ENCODE measurements at regions not wholly inside any gene's neighbourhood (a gene's known extent, or its start where the extent isn't known, plus 50 kb on each side); places are given as distances from the start of the nearest gene placed in this dataset.
"Not testable (repeated sequence)": the region's sequence is repeated elsewhere in the genome, so short reads cannot be mapped to it uniquely, and the experiment has no call there.

GRCh38 chr18:10143596-10143995, 229.8 kb downstream of the VAPA start:
- no peak for DNase-seq

DNA sequence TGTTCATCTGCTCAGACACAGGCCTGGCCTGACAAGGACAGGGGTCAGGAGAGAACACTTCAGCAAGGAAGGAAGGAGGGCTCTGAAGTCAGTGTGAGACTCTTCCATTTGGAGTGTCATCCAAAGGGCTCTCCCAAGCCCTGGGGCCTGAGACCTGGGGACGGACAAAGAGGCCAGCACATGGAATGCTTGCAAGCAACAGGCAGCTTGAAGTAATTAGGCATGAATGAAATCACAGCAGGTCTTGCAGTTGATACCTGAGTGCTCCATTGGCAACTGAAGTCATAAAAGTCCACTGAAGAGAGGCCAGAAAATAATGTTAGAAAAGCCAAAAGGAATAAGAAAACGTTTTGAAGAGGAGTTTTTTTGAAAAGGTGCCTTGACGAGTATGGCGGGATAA, 231.7 kb downstream of the VAPA start:
- DNase-seq = no peak

- no peak for DNase-seq
Measured at GRCh38 chr18:10147226-10147625, 233.4 kb downstream of the VAPA start.

GRCh38 chr18:10147752-10148151, 233.9 kb downstream of the VAPA start:
- DNase-seq = no peak

- no peak for DNase-seq
Measured at GRCh38 chr18:10148189-10148929, 234.5 kb downstream of the VAPA start.

DNA sequence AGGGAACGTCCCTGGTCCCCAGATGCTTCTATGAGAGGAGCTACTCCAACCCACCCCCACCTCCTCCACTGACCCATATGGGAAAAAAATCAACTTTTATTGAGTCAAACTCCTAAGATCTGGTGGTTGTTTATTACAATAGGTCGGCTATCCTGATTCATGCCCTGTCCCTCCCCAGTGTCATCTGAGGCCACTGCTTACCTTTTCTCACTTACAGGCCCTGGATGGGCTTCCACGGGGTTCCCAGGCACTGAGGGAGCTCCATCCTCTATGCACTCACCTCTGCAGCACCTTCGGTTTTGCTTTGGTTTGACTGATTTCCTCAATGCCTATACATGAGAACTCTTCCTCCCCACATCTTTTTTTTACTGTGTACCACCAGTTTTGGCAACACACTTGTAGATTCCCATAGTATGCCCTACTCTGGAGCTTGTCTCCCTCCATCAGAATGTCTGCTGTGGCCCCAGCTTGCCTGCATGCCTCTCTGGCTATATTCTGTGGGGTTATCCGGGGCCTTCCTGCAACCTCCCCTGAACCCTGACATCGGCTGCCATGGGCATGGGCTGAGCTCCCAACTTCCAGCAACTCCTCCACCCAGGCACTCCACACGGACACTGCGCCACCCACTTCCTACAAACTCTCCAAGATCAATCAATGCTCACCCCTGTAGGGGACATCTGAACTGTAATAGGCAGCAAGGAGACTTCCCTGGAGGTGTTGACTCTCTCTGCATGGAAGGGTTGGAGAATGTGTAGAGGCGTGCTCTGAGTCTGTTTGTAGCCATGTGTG, 236.1 kb downstream of the VAPA start:
- DNase-seq = no peak

- not testable (repeated sequence) for DNase-seq
Measured at GRCh38 chr18:10150576-10150975, 236.8 kb downstream of the VAPA start.

- DNase-seq = no peak
Measured at GRCh38 chr18:10152475-10152874, 238.7 kb downstream of the VAPA start.

DNA sequence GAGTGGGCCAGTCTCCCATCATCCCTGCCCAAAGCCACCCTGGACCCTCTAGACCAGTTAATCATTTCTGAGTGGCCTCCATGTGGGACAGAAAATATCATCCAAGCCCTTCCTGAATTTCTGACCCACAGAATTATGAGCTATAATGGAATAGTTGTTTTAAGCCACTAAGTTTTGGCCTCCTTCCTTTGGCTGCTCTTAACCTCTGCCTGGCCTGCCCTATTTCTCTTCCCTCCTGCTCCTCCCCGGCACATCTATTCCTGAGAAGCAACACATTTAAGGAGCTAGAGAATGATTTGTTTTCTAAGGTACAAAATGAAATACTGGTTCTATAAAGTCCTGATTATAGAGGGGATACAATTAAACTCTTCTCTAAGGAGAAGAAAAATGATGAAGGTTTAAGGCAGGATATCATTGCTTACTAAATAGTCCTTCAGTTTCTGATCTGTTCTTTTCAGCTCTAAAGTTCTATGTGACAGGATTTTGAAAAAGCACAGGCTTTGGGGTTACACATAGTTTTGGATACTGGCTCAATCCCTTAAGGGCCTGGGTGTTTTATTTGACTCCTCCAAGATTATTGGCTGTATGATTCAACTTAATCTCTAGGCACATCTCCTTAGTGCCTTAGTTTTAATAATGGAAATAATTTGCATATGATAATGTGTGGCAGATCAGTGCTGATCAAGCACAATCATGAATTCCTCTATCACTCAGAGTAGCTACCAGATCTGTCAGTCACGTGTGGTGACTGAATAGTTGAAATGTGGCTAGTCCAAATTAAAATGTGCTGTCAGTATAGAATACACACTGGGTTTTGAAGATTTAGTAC, 240.3 kb downstream of the VAPA start:
- no peak for DNase-seq

DNA sequence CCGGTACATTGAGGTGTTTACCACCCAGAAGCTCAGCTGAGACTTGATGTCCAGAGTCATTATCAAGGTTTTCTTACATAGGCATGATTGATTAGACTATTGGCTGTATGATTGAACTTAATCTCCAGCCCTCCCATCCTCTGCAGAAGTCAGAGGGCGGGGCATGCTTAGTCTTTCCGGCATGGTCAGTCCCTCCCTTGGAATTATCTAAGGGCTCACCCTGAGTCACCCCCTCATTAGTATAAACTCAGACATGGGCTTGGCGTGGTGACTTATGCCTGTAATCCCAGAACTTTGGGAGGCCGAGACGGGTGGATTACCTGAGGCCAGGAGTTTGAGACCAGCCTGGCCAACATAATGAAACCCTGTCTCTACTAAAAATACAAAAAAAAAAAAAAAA, 243.9 kb downstream of the VAPA start:
- DNase-seq = no peak

DNA sequence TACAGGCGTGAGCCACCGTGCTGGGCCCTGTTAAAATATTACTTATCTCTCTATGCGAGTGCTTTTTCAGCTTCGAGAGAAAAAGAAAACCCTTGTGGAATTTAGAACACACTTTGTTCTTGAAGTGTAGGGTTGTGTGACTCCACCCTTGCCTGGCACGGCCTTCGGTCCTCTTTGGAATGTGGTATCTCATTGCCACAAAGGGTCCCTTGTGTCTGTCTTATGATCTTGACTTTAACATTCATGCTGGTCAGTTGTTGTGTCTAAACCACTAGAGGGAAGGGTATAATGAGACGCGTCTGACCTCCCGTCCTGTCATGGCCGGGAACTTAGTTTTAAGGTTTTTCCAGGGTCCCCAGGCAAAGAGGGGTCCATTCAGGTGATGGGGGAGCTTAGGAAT, 246.4 kb downstream of the VAPA start:
- no peak for DNase-seq

GRCh38 chr18:10161315-10161714, 247.5 kb downstream of the VAPA start:
- no peak for DNase-seq

DNA sequence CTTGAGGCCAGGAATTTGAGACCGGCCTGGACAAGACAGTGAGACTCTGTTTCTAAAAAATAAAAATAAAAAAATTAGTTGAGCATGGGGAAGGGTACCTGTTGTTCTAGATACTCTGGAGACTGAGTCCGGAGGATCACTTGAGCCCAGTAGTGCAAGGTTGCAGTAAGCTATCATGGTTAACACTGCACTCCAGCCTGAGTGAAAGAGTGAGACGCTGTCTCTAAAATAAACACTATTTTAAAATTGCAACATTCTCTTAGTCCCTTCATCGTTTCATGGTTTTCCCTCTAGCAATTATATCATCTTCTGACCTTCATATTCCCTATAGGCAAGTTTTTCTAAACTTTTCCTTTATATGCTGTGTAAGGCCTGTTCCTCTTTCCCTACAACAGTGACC, 248.5 kb downstream of the VAPA start:
- no peak for DNase-seq

GRCh38 chr18:10164271-10165071, 250.7 kb downstream of the VAPA start:
- DNase-seq = peak in 1 of 2 experiments; percentile 64

- no peak for DNase-seq
Measured at GRCh38 chr18:10166164-10166807, 252.5 kb downstream of the VAPA start.

GRCh38 chr18:10167759-10168158, 253.9 kb downstream of the VAPA start:
- no peak for DNase-seq

DNA sequence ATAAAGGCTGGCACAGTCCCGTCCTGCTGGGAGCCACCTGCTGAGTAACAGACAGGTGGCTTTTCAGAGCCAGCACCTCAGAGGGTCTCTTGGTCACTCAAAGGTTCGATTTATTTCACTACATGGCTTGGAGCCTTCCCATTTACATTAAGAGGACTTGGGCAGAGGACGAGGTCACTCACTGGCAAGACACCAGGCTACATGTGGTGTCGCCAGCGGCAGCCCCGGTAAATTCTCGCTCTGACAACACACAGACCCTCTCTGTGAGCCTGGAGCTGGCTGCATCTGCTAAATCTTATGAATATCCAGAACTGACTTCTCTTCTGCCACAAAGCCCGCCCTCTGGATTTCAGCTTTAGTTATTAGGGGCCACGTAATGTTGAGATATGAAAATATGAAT, 254.7 kb downstream of the VAPA start:
- peak in 1 of 2 experiments; percentile 12 for DNase-seq

GRCh38 chr18:10169064-10169562, 255.3 kb downstream of the VAPA start:
- DNase-seq = peak in 1 of 2 experiments; percentile 27

- DNase-seq = no peak
Measured at GRCh38 chr18:10169814-10170213, 256.0 kb downstream of the VAPA start.

- DNase-seq = peak in 1 of 2 experiments; percentile 51
Measured at GRCh38 chr18:10170375-10170774, 256.6 kb downstream of the VAPA start.

GRCh38 chr18:10175333-10175732, 261.5 kb downstream of the VAPA start:
- DNase-seq = not testable (repeated sequence)

DNA sequence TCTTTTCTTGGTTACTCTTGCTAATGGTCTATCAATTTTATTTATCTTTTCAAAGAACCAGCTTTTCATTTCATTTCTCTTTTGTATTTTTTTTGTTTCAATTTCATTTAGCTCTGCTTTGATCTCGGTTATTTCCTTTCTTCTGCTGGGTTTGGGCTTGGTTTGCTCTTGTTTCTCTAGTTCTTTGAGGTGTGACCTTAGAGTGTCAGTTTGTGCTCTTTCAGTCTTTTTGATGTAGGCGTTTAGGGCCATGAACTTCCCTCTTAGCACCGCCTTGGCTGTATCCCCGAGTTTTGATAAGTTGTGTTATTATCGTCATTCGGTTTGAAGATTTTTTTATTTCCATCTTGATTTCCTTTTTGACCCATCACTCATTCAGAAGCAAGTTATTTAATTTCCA, 265.5 kb downstream of the VAPA start:
- not testable (repeated sequence) for DNase-seq

Measured in NCI-H2081 (cell line).